ENCODE measurements at regions not wholly inside any gene's neighbourhood (a gene's known extent, or its start where the extent isn't known, plus 50 kb on each side); places are given as distances from the start of the nearest gene placed in this dataset.

GRCh38 chr1:113282008-113282892 is 108.1 kb upstream of the MAGI3 start:
- no peak overlapping the region for H3K27ac ChIP-seq (ENCODE audit: low read depth, low read length)
- no peak overlapping the region for H3K4me2 ChIP-seq (ENCODE audit: insufficient read depth in 1 of 2, low read depth in 2 of 2, low read length in 2 of 2)
- H4K5ac ChIP-seq (ENCODE audit: insufficient read length, low read depth, low read length), result no peak overlapping the region
- TF ChIP-seq CHD2 (IDR thresholded peaks at IDR 0.05; ENCODE audit: low read length) (no peak), CTBP2 (IDR thresholded peaks at IDR 0.05; ENCODE audit: borderline replicate concordance, insufficient read depth, insufficient read length, low read length) (no peak), HDAC6 (IDR thresholded peaks at IDR 0.05; ENCODE audit: low read depth, low read length) (no peak), POLR2A (IDR thresholded peaks at IDR 0.05; ENCODE audit: control extremely low read depth in 1 of 2, low read depth in 2 of 2, low read length in 2 of 2) (no peak), TCF12 (IDR thresholded peaks at IDR 0.05; ENCODE audit: low read depth, low read length) (no peak), CTCF (IDR thresholded peaks at IDR 0.05; ENCODE audit: control extremely low read depth in 1 of 3, insufficient read depth in 1 of 3, low read depth in 1 of 3, low read length in 3 of 3) (no peak), BACH1 (IDR thresholded peaks at IDR 0.05; ENCODE audit: low read length) (no peak), TEAD4 (IDR thresholded peaks at IDR 0.05; ENCODE audit: low read depth, low read length) (no peak), GTF2F1 (IDR thresholded peaks at IDR 0.05; ENCODE audit: borderline replicate concordance, low read depth, low read length) (no peak), SIN3A (conservative IDR thresholded peaks at IDR 0.05 in 1 of 2, IDR thresholded peaks at IDR 0.05 in 1 of 2; ENCODE audit: low read depth in 1 of 2, low read length in 2 of 2) (no peak), YY1 (IDR thresholded peaks at IDR 0.05; ENCODE audit: low read depth, low read length) (no peak)

More at GRCh38 chr1:113282008-113282892, 108.1 kb upstream of the MAGI3 start:
- Histone ChIP-seq H3K9me3 (ENCODE audit: insufficient read depth in 2 of 2, low read depth in 1 of 2, low read length in 1 of 2) (no peaks in the 10 kb centered on the region), H3K18ac (ENCODE audit: extremely low read depth, low read length) (no peak overlapping the region), H3K23ac (ENCODE audit: insufficient read length) (no peak overlapping the region), H3K36me3 (ENCODE audit: control insufficient read depth in 2 of 4, insufficient read depth in 4 of 4, low read length in 3 of 4) (no peaks in the 10 kb centered on the region), H2BK120ac (replicated peaks; ENCODE audit: low read depth, low read length) (no peak overlapping the region), H2BK12ac (ENCODE audit: low read depth, low read length) (no peak overlapping the region), H3K27me3 (replicated peaks in 1 of 4; ENCODE audit: control insufficient read depth in 3 of 4, extremely low read depth in 1 of 4, insufficient read depth in 3 of 4, low read length in 3 of 4) (peaks cover 0 to 2% (median 0%) of the 10 kb centered on the region in 4 experiments; a peak in 2 of 7 replicates), H2BK15ac (ENCODE audit: low read length) (no peak overlapping the region), H3K4me1 (replicated peaks in 1 of 4; ENCODE audit: control insufficient read depth in 3 of 4, insufficient read depth in 4 of 4, low read length in 3 of 4) (peaks cover 0 to under 1% (median 0%) of the 10 kb centered on the region in 4 experiments; a peak in 1 of 7 replicates), H4K20me1 (replicated peaks in 1 of 2; ENCODE audit: control insufficient read depth in 1 of 2, insufficient read depth in 2 of 2, low read length in 2 of 2) (no peaks in the 10 kb centered on the region), H3K4ac (replicated peaks; ENCODE audit: insufficient read length, low read depth, low read length) (no peak overlapping the region), H2AFZ (ENCODE audit: low read length) (no peak overlapping the region), H4K91ac (replicated peaks; ENCODE audit: insufficient read length, low read length) (no peak overlapping the region), H3K9ac (replicated peaks in 1 of 4; ENCODE audit: extremely low read depth in 1 of 4, low read depth in 3 of 4, low read length in 3 of 4) (no peak overlapping the region), H4K8ac (ENCODE audit: extremely low read depth, insufficient read depth, low read length) (no peak overlapping the region), H3K79me1 (ENCODE audit: low read depth, low read length) (no peaks in the 10 kb centered on the region), H3K14ac (ENCODE audit: insufficient read length) (no peak overlapping the region), H3K4me3 (ENCODE audit: extremely low read depth in 1 of 4, insufficient read depth in 2 of 4, low read depth in 3 of 4, low read length in 4 of 4) (no peak overlapping the region), H3K56ac (replicated peaks; ENCODE audit: insufficient read length, low read depth, low read length) (no peak overlapping the region), H2AK5ac (ENCODE audit: low read depth, low read length) (no peak overlapping the region), H3K23me2 (ENCODE audit: low read depth, low read length) (no peaks in the 10 kb centered on the region), H2BK5ac (ENCODE audit: low read depth, low read length) (no peak overlapping the region), H2BK20ac (ENCODE audit: low read length) (no peak overlapping the region), H3K79me2 (ENCODE audit: control insufficient read depth in 1 of 2, insufficient read depth in 2 of 2, low read length in 2 of 2) (no peaks in the 10 kb centered on the region)
- 88% methylated on average over 3 of the region's 3 CpGs; no CpG with 5 or more reads in 1 of the 2 experiments for WGBS, 2 experiments (ENCODE audit: extremely low coverage in 1 of 2, insufficient coverage in 1 of 2, insufficient read length in 1 of 2, insufficient replicate concordance in 2 of 2, low coverage in 1 of 2, low lambda C conversion rate in 2 of 2, missing lambda C conversion rate in 1 of 2)
- POLR2A ChIA-PET (ENCODE audit: partially characterized antibody), result no interaction called here
- DNase-seq (ENCODE audit: low read depth in 1 of 2, low spot score in 2 of 2) (no peak), FAIRE-seq (no peak)
- CTCF ChIA-PET (ENCODE audit: partially characterized antibody), result no interaction called here

Measured in H1 (cell line).